Caco-2 (cell line): ENCODE measurements at regions not wholly inside any gene's neighbourhood (a gene's known extent, or its start where the extent isn't known, plus 50 kb on each side); places are given as distances from the start of the nearest gene placed in this dataset.

ENCODE experiments used
- BruUV-seq: library from RNA; stranded (reverse); fragments of 400-500 nt; replicated peaks from 2 replicates; lab custom pipeline; 2021; lab: Mats Ljungman, UMichigan
- CTCF ChIA-PET: fragments of 300-600 bp; sonication (Branson Sonifier 250); formaldehyde crosslinking; loops from one replicate; lab custom pipeline; 2022; ENCODE audit warnings: antibody characterized with exemption; lab: Charles Lee
- POLR2A ChIA-PET: fragments of 300-600 bp; sonication (Branson Sonifier 250); formaldehyde crosslinking; loops from one replicate; lab custom pipeline; 2022; ENCODE audit warnings: antibody characterized with exemption; lab: Charles Lee
- DNase-seq, 2 experiments: peaks; one replicate each; pipeline versions ENCODE4 v3.0.0 to v3.0.0-alpha.2; 2020 to 2022
- H3K27me3 ChIP-seq: replicated peaks from 2 replicates; pipeline ENCODE4 v1.6.0; 2011; ENCODE audit warnings: low read length; ENCODE audit not compliant: control insufficient read depth, insufficient read depth
- H3K36me3 ChIP-seq: 2 replicates; pipeline ENCODE4 v1.5.1; 2011; ENCODE audit warnings: low read length; ENCODE audit not compliant: control insufficient read depth, insufficient read depth
- H3K4me1 ChIP-seq: fragments of 250-450 bp; sonication (Bioruptor Pico); 2 replicates; pipeline ENCODE4 v1.5.1; 2020; ENCODE audit warnings: mild to moderate bottlenecking
- H3K4me3 ChIP-seq: 2 replicates; pipeline ENCODE4 v1.5.1; 2011; ENCODE audit warnings: low read depth, mild to moderate bottlenecking, control low read depth, low read length
- H3K9me3 ChIP-seq: fragments of 250-450 bp; sonication (Bioruptor Pico); 2 replicates; pipeline ENCODE4 v1.5.1; 2020; ENCODE audit warnings: mild to moderate bottlenecking, moderate library complexity
- H3K27ac Mint-ChIP-seq: one replicate; pipeline ENCODE4 v1.8.0; 2022; ENCODE audit warnings: mixed read lengths; ENCODE audit not compliant: unreplicated experiment
- H3K27me3 Mint-ChIP-seq: one replicate; pipeline ENCODE4 v1.8.0; 2022; ENCODE audit warnings: mixed read lengths; ENCODE audit not compliant: insufficient read depth, unreplicated experiment
- H3K36me3 Mint-ChIP-seq: one replicate; pipeline ENCODE4 v1.8.0; 2022; ENCODE audit warnings: mild to moderate bottlenecking, mixed read lengths; ENCODE audit not compliant: insufficient read depth, unreplicated experiment
- H3K4me1 Mint-ChIP-seq: one replicate; pipeline ENCODE4 v1.8.0; 2022; ENCODE audit warnings: low read depth, mixed read lengths; ENCODE audit not compliant: unreplicated experiment
- H3K4me3 Mint-ChIP-seq: one replicate; pipeline ENCODE4 v1.8.0; 2022; ENCODE audit warnings: mild to moderate bottlenecking, moderate library complexity, mixed read lengths; ENCODE audit not compliant: unreplicated experiment
- H3K9me3 Mint-ChIP-seq: one replicate; pipeline ENCODE4 v1.8.0; 2022; ENCODE audit warnings: mixed read lengths; ENCODE audit not compliant: unreplicated experiment
- intact Hi-C: fragments of 100-400 bp; cut with micrococcal nuclease; formaldehyde crosslinking; loops from one replicate; pipeline ENCODE4 v1.10.0; 2022; ENCODE audit not compliant: unreplicated experiment
- TF ChIP-seq, protein P1 (sequence below), 2 experiments: fragments of 200-600 bp in 1 of 2; IDR thresholded peaks; 1 replicate in 1 of 2; 2 replicates in 1 of 2; pipeline versions ENCODE4 v1.5.1 to v1.8.0; 2011 to 2022; ENCODE audit warnings: antibody characterized with exemption in 1 of 2, control low read depth in 1 of 2, inconsistent platforms in 1 of 2, low read depth in 1 of 2, low read length in 1 of 2, mild to moderate bottlenecking in 1 of 2, moderate library complexity in 1 of 2; ENCODE audit not compliant: insufficient read depth in 1 of 2, severe bottlenecking in 1 of 2, unreplicated experiment in 1 of 2

DNA sequence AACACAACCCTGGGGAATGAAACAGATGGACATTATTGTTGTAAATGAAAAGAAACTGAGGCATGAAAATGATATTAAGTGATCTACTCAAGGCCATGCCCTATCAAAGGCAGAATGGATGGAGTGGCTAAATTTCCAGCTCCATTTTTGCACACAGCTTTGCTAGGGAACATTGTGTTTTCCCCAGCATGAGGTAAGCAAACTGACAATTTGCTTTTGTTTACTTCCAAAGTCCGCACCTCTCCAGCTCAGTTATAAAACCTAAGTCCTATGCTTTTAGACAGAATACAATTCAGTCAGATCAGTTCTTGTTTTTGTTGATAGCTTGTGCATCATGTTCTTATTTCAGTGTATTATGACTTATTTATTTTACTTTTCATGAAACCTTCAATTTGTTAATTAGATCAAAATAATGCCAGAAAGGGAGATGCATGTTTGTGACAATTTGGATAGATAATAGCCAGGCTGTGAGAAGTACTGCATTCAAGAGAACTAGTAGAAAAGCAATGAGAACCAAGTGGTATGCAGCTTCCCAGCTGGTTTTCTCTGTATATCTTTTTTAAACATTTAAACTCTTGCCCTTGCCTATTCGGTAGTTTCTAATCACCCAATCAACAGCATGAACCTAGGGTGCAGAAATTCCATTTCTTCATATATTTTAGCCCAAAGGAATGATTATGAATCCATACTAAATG, 380.8 kb downstream of the SPATA31D1 start:
- no peak overlapping the region for H3K27ac Mint-ChIP-seq
- ChIA-PET CTCF (no interaction called here), POLR2A (no interaction called here)
- no peaks in the 10 kb centered on the region for H3K9me3 Mint-ChIP-seq
- H3K4me3 Mint-ChIP-seq: no peak overlapping the region
- H3K36me3 Mint-ChIP-seq: no peaks in the 10 kb centered on the region
- TF ChIP-seq, protein P1, sequence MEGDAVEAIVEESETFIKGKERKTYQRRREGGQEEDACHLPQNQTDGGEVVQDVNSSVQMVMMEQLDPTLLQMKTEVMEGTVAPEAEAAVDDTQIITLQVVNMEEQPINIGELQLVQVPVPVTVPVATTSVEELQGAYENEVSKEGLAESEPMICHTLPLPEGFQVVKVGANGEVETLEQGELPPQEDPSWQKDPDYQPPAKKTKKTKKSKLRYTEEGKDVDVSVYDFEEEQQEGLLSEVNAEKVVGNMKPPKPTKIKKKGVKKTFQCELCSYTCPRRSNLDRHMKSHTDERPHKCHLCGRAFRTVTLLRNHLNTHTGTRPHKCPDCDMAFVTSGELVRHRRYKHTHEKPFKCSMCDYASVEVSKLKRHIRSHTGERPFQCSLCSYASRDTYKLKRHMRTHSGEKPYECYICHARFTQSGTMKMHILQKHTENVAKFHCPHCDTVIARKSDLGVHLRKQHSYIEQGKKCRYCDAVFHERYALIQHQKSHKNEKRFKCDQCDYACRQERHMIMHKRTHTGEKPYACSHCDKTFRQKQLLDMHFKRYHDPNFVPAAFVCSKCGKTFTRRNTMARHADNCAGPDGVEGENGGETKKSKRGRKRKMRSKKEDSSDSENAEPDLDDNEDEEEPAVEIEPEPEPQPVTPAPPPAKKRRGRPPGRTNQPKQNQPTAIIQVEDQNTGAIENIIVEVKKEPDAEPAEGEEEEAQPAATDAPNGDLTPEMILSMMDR (IDR thresholded peaks at IDR 0.05; ENCODE audit: insufficient read depth in 1 of 2, low read depth in 1 of 2, low read length in 1 of 2, severe bottlenecking in 1 of 2, unreplicated experiment in 1 of 2): no peak
- no peaks in the 10 kb centered on the region for H3K27me3 Mint-ChIP-seq
- DNase-seq: no peak
- no peaks in the 10 kb centered on the region; the same call in 1 of the 2 replicates for H3K4me1 ChIP-seq
- H3K4me1 Mint-ChIP-seq: peaks cover 6% of the 10 kb centered on the region
- intact Hi-C loops: loop anchor here (2.0 kb wide), 1 partner anchor 41 kb away; no protein-coding TSS in a partner anchor
- H3K36me3 ChIP-seq: no peaks in the 10 kb centered on the region
- H3K9me3 ChIP-seq: no peaks in the 10 kb centered on the region
- BruUV-seq: no TSS peak
- no peak overlapping the region for H3K4me3 ChIP-seq
- no peaks in the 10 kb centered on the region for H3K27me3 ChIP-seq

DNA sequence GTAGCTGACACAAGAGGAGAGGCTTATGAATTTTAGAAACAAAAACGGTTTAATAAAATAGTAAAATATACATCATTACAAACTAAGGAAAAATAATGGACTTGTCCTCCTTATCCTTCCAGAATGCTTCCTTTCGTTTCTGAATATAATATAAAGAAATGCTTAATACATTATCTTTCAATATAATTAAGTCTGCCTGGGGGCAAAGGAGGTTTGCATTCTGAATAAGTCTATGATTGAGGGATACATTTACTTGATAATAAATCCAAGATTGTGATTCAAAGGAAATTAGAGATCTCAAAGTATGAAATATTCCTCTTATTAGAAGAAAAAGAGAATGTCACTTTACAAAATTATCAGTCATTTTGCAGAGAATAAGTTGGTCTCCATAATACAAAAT, 386.5 kb downstream of the SPATA31D1 start:
- H3K4me3 Mint-ChIP-seq: no peak overlapping the region
- no TSS peak for BruUV-seq
- no peaks in the 10 kb centered on the region for H3K36me3 Mint-ChIP-seq
- Histone ChIP-seq H3K36me3 (no peaks in the 10 kb centered on the region), H3K9me3 (no peaks in the 10 kb centered on the region), H3K4me3 (no peak overlapping the region), H3K4me1 (no peaks in the 10 kb centered on the region), H3K27me3 (no peaks in the 10 kb centered on the region)
- DNase-seq: no peak
- no peak overlapping the region for H3K27ac Mint-ChIP-seq
- no peaks in the 10 kb centered on the region for H3K9me3 Mint-ChIP-seq
- H3K27me3 Mint-ChIP-seq: no peaks in the 10 kb centered on the region
- ChIA-PET CTCF (no interaction called here), POLR2A (no interaction called here)
- no peaks in the 10 kb centered on the region for H3K4me1 Mint-ChIP-seq
- TF ChIP-seq, protein P1 (IDR thresholded peaks at IDR 0.05; ENCODE audit: insufficient read depth in 1 of 2, low read depth in 1 of 2, low read length in 1 of 2, severe bottlenecking in 1 of 2, unreplicated experiment in 1 of 2): no peak
- intact Hi-C loops: no loop called here

DNA sequence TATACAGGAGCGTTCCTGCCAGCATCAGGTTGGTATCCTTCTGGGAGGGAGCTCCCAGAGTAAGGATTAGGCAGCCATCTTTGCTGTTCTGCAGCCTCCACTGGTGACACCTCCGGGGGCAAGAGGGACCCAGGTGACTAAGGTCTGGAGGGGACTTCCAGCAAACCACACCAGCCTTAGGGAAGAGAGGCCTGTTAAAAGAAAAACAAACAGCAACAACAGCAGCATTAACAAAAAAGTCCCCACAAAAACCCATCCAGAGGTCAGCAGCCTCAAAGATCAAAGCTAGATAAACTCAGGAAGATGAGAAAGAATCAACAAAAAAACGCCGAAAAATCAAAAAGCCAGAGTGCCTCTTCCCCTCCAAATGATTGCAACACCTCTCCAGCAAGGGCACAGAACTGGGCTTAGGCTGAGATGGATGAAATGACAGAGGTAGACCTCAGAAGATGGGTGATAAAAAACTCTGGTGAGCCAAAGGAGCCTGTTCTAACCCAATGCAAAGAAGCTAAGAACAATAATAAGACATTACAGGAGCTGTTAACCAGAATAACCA, 388.2 kb downstream of the SPATA31D1 start:
- no peak overlapping the region for H3K4me3 Mint-ChIP-seq
- H3K4me1 ChIP-seq: no peaks in the 10 kb centered on the region
- no peaks in the 10 kb centered on the region for H3K9me3 Mint-ChIP-seq
- intact Hi-C loops: no loop called here
- H3K27ac Mint-ChIP-seq: no peak overlapping the region
- no peaks in the 10 kb centered on the region for H3K9me3 ChIP-seq
- H3K36me3 Mint-ChIP-seq: no peaks in the 10 kb centered on the region
- POLR2A ChIA-PET: no interaction called here
- no peaks in the 10 kb centered on the region for H3K4me1 Mint-ChIP-seq
- TF ChIP-seq, protein P1 (IDR thresholded peaks at IDR 0.05; ENCODE audit: insufficient read depth in 1 of 2, low read depth in 1 of 2, low read length in 1 of 2, severe bottlenecking in 1 of 2, unreplicated experiment in 1 of 2): no peak
- no peak for DNase-seq
- no TSS peak for BruUV-seq
- CTCF ChIA-PET: no interaction called here
- no peaks in the 10 kb centered on the region for H3K27me3 Mint-ChIP-seq
- H3K36me3 ChIP-seq: no peaks in the 10 kb centered on the region
- H3K4me3 ChIP-seq: no peak overlapping the region
- H3K27me3 ChIP-seq: no peaks in the 10 kb centered on the region
